C4-2B (cell line): ENCODE measurements at regions not wholly inside any gene's neighbourhood (a gene's known extent, or its start where the extent isn't known, plus 50 kb on each side); places are given as distances from the start of the nearest gene placed in this dataset.

Source experiments
- H3K27ac ChIP-seq: fragments of 450-650 bp; 2 replicates; pipeline ENCODE4 v1.5.1; 2017
- ZFX ChIP-seq: fragments of 450-650 bp; IDR thresholded peaks from 2 replicates; pipeline ENCODE4 v1.6.1; 2017
- TF ChIP-seq, protein P1 (sequence below): fragments of 450-650 bp; conservative IDR thresholded peaks from 2 replicates; pipeline ENCODE4 v1.5.1; 2017; ENCODE audit warnings: mild to moderate bottlenecking

DNA sequence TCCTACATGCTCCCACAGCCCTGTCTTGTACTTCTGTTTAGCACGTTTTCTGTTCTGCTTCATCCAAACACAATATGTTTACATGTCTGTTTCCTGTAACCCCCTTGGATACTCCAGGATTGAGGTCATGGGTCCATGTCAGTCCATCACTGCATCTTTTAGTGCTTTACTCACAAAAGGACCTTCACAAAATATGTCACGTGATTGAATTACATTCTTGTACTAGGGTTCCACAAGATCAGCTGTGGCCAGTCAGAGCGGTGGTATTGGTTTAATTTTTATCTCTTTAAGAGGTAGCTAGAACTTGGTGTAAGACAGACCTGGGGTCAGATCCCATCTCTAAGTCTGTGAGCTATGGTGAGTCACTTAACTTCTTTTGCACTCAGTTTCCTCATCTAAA, 201.2 kb upstream of the FAM78B start:
- H3K27ac ChIP-seq, result no peak overlapping the region
- TF ChIP-seq, protein P1, sequence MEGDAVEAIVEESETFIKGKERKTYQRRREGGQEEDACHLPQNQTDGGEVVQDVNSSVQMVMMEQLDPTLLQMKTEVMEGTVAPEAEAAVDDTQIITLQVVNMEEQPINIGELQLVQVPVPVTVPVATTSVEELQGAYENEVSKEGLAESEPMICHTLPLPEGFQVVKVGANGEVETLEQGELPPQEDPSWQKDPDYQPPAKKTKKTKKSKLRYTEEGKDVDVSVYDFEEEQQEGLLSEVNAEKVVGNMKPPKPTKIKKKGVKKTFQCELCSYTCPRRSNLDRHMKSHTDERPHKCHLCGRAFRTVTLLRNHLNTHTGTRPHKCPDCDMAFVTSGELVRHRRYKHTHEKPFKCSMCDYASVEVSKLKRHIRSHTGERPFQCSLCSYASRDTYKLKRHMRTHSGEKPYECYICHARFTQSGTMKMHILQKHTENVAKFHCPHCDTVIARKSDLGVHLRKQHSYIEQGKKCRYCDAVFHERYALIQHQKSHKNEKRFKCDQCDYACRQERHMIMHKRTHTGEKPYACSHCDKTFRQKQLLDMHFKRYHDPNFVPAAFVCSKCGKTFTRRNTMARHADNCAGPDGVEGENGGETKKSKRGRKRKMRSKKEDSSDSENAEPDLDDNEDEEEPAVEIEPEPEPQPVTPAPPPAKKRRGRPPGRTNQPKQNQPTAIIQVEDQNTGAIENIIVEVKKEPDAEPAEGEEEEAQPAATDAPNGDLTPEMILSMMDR, result no peak
- TF ChIP-seq ZFX, result no peak

DNA sequence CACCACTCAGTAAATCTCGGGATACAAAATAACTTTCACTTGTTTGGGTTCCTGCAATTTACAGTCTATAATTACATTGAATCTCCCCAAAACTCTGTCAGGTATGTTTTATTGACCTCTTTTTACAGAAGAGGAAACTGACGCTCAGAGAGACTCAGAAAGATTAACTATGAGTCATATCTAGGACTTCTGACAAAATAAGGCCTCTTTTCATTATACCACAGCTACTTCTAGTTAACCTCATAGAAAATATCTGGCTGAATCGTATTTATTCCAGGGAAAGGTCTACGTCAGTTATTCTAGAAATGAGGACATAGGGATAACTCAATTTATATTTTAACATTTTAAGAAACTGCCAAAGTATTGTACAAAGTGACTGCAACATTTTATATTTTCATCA, 211.1 kb upstream of the FAM78B start:
- no peak for TF ChIP-seq ZFX
- TF ChIP-seq, protein P1, result no peak
- no peak overlapping the region for H3K27ac ChIP-seq

DNA sequence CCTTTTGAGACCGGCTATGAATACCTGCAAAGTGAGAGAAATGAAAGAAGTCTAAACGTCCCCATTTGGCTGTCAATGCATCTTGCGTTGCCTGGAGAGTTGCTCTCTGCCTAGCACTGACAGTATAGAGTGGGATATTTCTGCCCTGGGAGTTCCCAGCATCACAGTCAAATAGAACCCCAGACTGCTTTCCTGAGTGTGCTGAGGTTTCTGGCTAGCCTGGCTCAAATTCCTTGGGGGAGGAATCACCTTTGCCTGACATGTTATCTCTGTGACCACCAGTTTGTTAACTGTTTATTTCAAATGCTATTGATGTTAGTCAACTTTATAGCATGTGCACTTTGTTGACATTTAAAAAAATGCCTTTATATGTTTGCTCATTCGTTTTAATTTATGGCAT, 212.0 kb upstream of the FAM78B start:
- no peak for TF ChIP-seq ZFX
- TF ChIP-seq, protein P1, result no peak
- no peak overlapping the region for H3K27ac ChIP-seq

DNA sequence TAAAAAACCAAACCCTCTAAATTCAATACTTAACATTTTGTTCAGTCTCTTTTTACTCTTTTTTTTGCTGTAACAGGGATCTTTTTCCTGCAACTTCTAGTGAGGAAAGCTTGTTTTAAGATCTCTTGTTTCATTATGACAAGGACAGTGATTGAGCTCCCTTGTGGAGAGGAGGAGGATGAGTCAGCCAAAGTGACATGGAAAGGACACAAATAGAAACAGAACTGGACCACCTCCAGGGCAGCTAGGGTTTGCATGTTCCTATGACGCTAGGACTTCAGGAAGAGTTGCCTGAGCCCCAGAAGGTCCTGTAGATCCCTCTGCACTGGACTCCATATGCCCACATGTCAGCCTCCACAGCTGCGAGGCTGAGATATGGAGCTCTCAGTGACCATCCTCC, 212.6 kb upstream of the FAM78B start:
- no peak overlapping the region for H3K27ac ChIP-seq
- TF ChIP-seq, protein P1, result no peak
- TF ChIP-seq ZFX, result no peak

DNA sequence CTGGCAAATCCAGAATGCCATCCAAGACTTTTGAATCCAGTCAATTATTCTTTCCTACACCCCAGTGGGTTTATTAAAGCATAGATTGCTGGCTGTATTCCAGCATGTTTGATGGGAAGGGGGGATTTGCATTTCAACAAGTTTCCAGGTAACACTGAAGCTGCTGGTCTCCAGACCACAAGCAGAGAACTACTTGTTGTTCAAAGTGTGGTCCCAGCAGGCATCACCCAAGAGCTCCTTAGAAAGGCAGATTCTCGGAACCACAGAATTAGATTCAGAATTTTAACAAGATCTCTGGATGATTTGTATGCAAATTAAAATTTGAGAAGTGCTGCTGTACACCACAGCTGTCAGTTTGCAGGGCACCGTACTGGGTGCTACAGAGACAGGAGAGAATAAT, 216.3 kb upstream of the FAM78B start:
- H3K27ac ChIP-seq, result no peak overlapping the region
- TF ChIP-seq, protein P1, result no peak
- TF ChIP-seq ZFX, result no peak

DNA sequence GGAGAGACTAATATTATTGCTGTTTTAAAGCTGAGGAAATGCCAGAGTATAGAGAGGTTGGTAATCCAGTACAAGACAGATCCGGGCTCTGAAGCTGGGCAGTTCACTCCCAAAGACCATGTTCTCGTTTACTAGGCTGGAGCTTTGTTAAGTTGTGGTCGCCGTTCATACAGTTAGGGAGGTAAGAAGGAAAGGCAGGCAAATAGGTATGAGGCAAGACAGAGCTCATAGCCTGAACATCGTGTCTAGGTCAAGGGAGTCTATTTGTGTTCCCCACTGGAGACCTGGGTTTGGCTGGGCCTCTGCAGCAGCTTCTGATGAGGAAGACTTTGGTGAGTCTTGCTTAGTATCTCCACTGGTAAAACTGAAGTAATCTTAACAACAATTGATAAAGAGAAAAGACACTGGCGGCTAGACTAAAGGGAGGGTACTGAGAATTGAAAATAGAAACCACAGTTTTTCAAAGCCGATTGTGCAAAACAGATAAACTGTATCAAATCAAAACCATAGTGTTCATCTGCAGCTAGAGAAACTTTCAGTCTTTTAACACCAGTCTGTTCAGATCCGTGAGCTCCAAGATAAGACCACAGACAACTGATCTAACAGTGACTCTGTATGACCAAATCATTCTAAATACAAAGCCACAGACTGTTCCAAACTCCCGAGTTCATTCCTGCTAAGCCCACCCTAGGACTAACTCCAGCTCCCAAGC, 217.0 kb upstream of the FAM78B start:
- H3K27ac ChIP-seq, result no peak overlapping the region
- TF ChIP-seq, protein P1, result no peak
- no peak for TF ChIP-seq ZFX

DNA sequence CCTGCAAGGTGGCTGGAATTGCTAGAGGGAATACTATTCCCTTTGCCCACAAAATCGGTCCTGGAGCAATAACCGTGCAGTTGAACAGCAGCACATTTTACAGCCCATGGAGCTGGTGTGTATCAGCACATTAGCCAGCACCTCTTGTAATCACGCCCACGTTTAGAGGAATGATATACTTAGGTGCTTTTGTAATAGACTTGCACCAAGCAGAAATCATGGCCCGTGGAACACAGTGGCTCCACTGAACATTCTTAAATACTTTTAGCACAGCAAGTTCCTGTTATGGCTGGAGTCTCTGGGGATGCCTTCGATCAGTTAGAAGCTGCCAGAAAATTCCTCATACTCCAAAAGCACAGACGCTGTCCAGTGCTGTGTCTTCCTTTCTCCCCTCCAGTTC, 218.1 kb upstream of the FAM78B start:
- TF ChIP-seq, protein P1, result no peak
- TF ChIP-seq ZFX, result no peak
- no peak overlapping the region for H3K27ac ChIP-seq
